ENCODE measurements at regions not wholly inside any gene's neighbourhood (a gene's known extent, or its start where the extent isn't known, plus 50 kb on each side); places are given as distances from the start of the nearest gene placed in this dataset.

GRCh38 chr6:122347280-122347679 lies 52.2 kb upstream of the HSF2 start:
- CTCF ChIA-PET = no interaction called here
- H3K9me3 ChIP-seq = no peaks in the 10 kb centered on the region
- H3K27ac ChIP-seq = no peak overlapping the region
- FAIRE-seq = no peak
- no peak for DNase-seq (ENCODE audit: low read depth in 1 of 2, low spot score in 1 of 2)
- WGBS (ENCODE audit: missing lambda C conversion rate) = 4% methylated on average over 2 of the region's 2 CpGs
- no peak for ATAC-seq
- no peak for TF ChIP-seq HOXB5 (CRISPR knock-in tag; IDR thresholded peaks at IDR 0.05)
- TF ChIP-seq PHF8 (IDR thresholded peaks at IDR 0.05; ENCODE audit: borderline replicate concordance, low read depth) = no peak
- TF ChIP-seq, protein P1, sequence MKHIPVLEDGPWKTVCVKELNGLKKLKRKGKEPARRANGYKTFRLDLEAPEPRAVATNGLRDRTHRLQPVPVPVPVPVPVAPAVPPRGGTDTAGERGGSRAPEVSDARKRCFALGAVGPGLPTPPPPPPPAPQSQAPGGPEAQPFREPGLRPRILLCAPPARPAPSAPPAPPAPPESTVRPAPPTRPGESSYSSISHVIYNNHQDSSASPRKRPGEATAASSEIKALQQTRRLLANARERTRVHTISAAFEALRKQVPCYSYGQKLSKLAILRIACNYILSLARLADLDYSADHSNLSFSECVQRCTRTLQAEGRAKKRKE (CRISPR knock-in tag; IDR thresholded peaks at IDR 0.05; ENCODE audit: low read depth) = no peak
- TF ChIP-seq, protein P2, sequence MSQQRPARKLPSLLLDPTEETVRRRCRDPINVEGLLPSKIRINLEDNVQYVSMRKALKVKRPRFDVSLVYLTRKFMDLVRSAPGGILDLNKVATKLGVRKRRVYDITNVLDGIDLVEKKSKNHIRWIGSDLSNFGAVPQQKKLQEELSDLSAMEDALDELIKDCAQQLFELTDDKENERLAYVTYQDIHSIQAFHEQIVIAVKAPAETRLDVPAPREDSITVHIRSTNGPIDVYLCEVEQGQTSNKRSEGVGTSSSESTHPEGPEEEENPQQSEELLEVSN (IDR thresholded peaks at IDR 0.05; ENCODE audit: borderline replicate concordance, low read depth) = no peak
- no peak for TF ChIP-seq CTCF (IDR thresholded peaks at IDR 0.05)
- no peak for TF ChIP-seq EP300 (IDR thresholded peaks at IDR 0.05)
- no peak for TF ChIP-seq GATA3 (IDR thresholded peaks at IDR 0.05; ENCODE audit: borderline replicate concordance)
- no peak for TF ChIP-seq CBX2 (IDR thresholded peaks at IDR 0.05; ENCODE audit: borderline replicate concordance, low read depth)
- TF ChIP-seq HOXB13 (CRISPR knock-in tag; IDR thresholded peaks at IDR 0.05; ENCODE audit: low read depth) = no peak
- no peak overlapping the region for H3K4me3 ChIP-seq
- POLR2A ChIA-PET = no interaction called here
- H3K4me1 ChIP-seq = no peaks in the 10 kb centered on the region
- H3K4me2 ChIP-seq = no peak overlapping the region

DNA sequence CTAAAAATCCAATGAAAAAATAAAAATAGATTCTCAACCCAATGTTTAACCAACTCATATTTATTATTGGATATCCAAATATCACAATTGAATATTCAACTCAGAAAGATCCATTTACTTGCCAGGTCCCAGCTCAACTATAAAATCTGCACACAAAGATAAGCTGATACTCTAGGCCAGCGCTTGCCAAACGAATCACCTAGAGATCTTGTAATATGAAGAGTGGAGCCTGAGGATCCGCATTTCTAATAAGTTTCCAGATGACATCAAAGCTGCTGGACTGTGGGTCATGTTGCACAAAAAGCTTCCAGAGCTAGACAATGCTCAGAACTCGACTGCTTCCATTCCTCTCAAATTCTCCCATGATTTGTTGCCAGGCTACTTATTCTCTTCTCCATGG lies 51.7 kb upstream of the HSF2 start:
- POLR2A ChIA-PET = no interaction called here
- 25% methylated on average over 4 of the region's 4 CpGs for WGBS (ENCODE audit: missing lambda C conversion rate)
- FAIRE-seq (no peak), DNase-seq (ENCODE audit: low read depth in 1 of 2, low spot score in 1 of 2) (no peak), ATAC-seq (no peak)
- Histone ChIP-seq H3K4me3 (no peak overlapping the region), H3K27ac (no peak overlapping the region), H3K9me3 (no peaks in the 10 kb centered on the region), H3K4me2 (no peak overlapping the region), H3K4me1 (no peaks in the 10 kb centered on the region)
- CTCF ChIA-PET = no interaction called here
- TF ChIP-seq POLR2A (IDR thresholded peaks at IDR 0.05; ENCODE audit: low read length) = no peak
- no peak for TF ChIP-seq KDM1A (IDR thresholded peaks at IDR 0.05; ENCODE audit: low read depth)
- TF ChIP-seq REST (IDR thresholded peaks at IDR 0.05) = no peak
- TF ChIP-seq CTCF (IDR thresholded peaks at IDR 0.05) = no peak

Small RNAs in the stretch of these regions (small RNA-seq; reads per million reads assigned to genes)
- gene AL603865.2 = 0 to 0.26 (median 0) reads per million in 6 experiments
- 0 to 5.2 (median 1.4) reads per million in 6 experiments for gene RNU1-18P
- 0 to 0.43 (median 0.04) reads per million in 6 experiments for gene RNU2-8P
- 0 reads per million in 6 experiments for gene RNU4-76P

Data from A549 (cell line).